ENCODE measurements at regions not wholly inside any gene's neighbourhood (a gene's known extent, or its start where the extent isn't known, plus 50 kb on each side); places are given as distances from the start of the nearest gene placed in this dataset.
A peak's percentile ranks its signal among the peaks of the same experiment; 100 is the strongest.

DNA sequence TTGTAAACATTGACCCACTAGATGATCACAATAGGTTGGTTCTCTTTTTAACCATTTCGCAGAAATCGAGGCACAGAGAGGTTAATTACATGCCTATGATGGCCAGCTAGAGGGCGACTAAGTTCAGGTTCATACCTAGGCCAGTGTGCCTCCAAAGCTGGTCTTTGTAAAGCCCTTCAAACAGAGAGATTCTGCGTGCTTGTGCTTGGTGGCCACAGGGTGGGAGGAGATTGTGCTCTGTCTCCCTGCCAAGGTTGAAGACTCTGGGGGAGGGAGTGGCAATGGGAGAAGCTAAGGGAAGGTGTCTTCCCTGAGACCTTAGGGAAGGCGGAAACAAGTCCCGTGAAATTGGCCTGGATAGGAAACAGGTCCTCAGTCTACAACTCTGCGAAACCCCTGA, 59.1 kb upstream of the RBM15 start:
- TF ChIP-seq, protein P1, sequence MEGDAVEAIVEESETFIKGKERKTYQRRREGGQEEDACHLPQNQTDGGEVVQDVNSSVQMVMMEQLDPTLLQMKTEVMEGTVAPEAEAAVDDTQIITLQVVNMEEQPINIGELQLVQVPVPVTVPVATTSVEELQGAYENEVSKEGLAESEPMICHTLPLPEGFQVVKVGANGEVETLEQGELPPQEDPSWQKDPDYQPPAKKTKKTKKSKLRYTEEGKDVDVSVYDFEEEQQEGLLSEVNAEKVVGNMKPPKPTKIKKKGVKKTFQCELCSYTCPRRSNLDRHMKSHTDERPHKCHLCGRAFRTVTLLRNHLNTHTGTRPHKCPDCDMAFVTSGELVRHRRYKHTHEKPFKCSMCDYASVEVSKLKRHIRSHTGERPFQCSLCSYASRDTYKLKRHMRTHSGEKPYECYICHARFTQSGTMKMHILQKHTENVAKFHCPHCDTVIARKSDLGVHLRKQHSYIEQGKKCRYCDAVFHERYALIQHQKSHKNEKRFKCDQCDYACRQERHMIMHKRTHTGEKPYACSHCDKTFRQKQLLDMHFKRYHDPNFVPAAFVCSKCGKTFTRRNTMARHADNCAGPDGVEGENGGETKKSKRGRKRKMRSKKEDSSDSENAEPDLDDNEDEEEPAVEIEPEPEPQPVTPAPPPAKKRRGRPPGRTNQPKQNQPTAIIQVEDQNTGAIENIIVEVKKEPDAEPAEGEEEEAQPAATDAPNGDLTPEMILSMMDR (conservative IDR thresholded peaks at IDR 0.05; ENCODE audit: low read length), result peak; percentile 27; the same call in 1 of the 2 replicates
- no peak for TF ChIP-seq EZH2phosphoT487 (IDR thresholded peaks at IDR 0.05; ENCODE audit: borderline replicate concordance, low read depth, low read length)
